ENCODE measurements at regions not wholly inside any gene's neighbourhood (a gene's known extent, or its start where the extent isn't known, plus 50 kb on each side); places are given as distances from the start of the nearest gene placed in this dataset.

- no peak for DNase-seq (ENCODE audit: low read depth in 3 of 3, low spot score in 1 of 3)
These were observed 668.8 kb downstream of the PTPRC start for GRCh38 chr1:199307496-199308264.

- no peak for DNase-seq (ENCODE audit: low read depth in 3 of 3, low spot score in 1 of 3)
These were observed 669.6 kb downstream of the PTPRC start for GRCh38 chr1:199308349-199308846.

- DNase-seq (ENCODE audit: low read depth in 3 of 3, low spot score in 1 of 3), result no peak
These were observed 671.9 kb downstream of the PTPRC start for GRCh38 chr1:199310708-199311107.

GRCh38 chr1:199311478-199312262 is 672.8 kb downstream of the PTPRC start:
- no peak for DNase-seq (ENCODE audit: low read depth in 3 of 3, low spot score in 1 of 3)

GRCh38 chr1:199312626-199313025 is 673.8 kb downstream of the PTPRC start:
- DNase-seq (ENCODE audit: low read depth in 3 of 3, low spot score in 1 of 3), result no peak

- DNase-seq (ENCODE audit: low read depth in 3 of 3, low spot score in 1 of 3), result no peak
These were observed 674.6 kb downstream of the PTPRC start for GRCh38 chr1:199313444-199313843.

GRCh38 chr1:199319341-199319740 is 680.5 kb downstream of the PTPRC start:
- no peak for DNase-seq (ENCODE audit: low read depth in 3 of 3, low spot score in 1 of 3)

GRCh38 chr1:199322278-199322677 is 683.4 kb downstream of the PTPRC start:
- no peak for DNase-seq (ENCODE audit: low read depth in 3 of 3, low spot score in 1 of 3)

GRCh38 chr1:199333180-199333579 is 694.3 kb upstream of the NR5A2 start:
- DNase-seq (ENCODE audit: low read depth in 3 of 3, low spot score in 1 of 3), result no peak

- no peak for DNase-seq (ENCODE audit: low read depth in 3 of 3, low spot score in 1 of 3)
These were observed 692.0 kb upstream of the NR5A2 start for GRCh38 chr1:199335496-199335895.

- no peak for DNase-seq (ENCODE audit: low read depth in 3 of 3, low spot score in 1 of 3)
These were observed 690.5 kb upstream of the NR5A2 start for GRCh38 chr1:199336745-199337640.

- DNase-seq (ENCODE audit: low read depth in 3 of 3, low spot score in 1 of 3), result no peak
These were observed 688.8 kb upstream of the NR5A2 start for GRCh38 chr1:199338760-199339159.

- DNase-seq (ENCODE audit: low read depth in 3 of 3, low spot score in 1 of 3), result no peak
These were observed 675.2 kb upstream of the NR5A2 start for GRCh38 chr1:199352351-199352750.

- no peak for DNase-seq (ENCODE audit: low read depth in 3 of 3, low spot score in 1 of 3)
These were observed 673.6 kb upstream of the NR5A2 start for GRCh38 chr1:199353906-199354305.

GRCh38 chr1:199356561-199356960 is 670.9 kb upstream of the NR5A2 start:
- DNase-seq (ENCODE audit: low read depth in 3 of 3, low spot score in 1 of 3), result no peak

- DNase-seq (ENCODE audit: low read depth in 3 of 3, low spot score in 1 of 3), result no peak
These were observed 669.9 kb upstream of the NR5A2 start for GRCh38 chr1:199357599-199357998.

GRCh38 chr1:199362996-199363395 is 664.5 kb upstream of the NR5A2 start:
- no peak for DNase-seq (ENCODE audit: low read depth in 3 of 3, low spot score in 1 of 3)

- DNase-seq (ENCODE audit: low read depth in 3 of 3, low spot score in 1 of 3), result no peak
These were observed 654.4 kb upstream of the NR5A2 start for GRCh38 chr1:199373139-199373538.

- DNase-seq (ENCODE audit: low read depth in 3 of 3, low spot score in 1 of 3), result no peak
These were observed 650.3 kb upstream of the NR5A2 start for GRCh38 chr1:199377211-199377610.

GRCh38 chr1:199383793-199384192 is 643.7 kb upstream of the NR5A2 start:
- DNase-seq (ENCODE audit: low read depth in 3 of 3, low spot score in 1 of 3), result no peak

GRCh38 chr1:199394856-199395255 is 632.7 kb upstream of the NR5A2 start:
- no peak for DNase-seq (ENCODE audit: low read depth in 3 of 3, low spot score in 1 of 3)

Data from stimulated activated CD4-positive, alpha-beta T cell treated with anti-CD3 and anti-CD28 coated beads, TNF-alpha, amount 100 ng/mL, for 1 hour (primary cell).